ENCODE measurements at regions not wholly inside any gene's neighbourhood (a gene's known extent, or its start where the extent isn't known, plus 50 kb on each side); places are given as distances from the start of the nearest gene placed in this dataset.

DNA sequence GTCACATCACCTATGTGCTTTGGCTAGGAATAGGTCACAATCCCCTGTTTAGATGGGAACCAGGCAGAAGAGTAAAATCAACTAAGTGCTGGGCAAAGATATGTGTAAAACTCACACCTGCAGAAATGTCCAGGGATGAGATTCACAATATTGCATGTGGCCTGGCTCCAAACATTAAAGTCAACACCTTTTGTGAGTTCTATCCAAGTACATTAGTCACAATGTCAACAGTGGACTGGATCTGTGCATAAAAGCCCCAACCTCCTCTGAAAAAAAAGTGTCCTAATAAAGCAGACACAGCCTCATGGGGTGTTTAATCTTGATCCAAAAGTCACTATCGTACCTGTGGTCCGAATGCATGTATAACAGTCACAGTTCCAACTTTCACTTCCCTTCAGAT, 1990.3 kb downstream of the TP53TG3F start:
- peaks cover 26% of the 10 kb centered on the region; the same call in 1 of the 2 replicates for H3K9me3 ChIP-seq (ENCODE audit: insufficient read depth, low read length)

DNA sequence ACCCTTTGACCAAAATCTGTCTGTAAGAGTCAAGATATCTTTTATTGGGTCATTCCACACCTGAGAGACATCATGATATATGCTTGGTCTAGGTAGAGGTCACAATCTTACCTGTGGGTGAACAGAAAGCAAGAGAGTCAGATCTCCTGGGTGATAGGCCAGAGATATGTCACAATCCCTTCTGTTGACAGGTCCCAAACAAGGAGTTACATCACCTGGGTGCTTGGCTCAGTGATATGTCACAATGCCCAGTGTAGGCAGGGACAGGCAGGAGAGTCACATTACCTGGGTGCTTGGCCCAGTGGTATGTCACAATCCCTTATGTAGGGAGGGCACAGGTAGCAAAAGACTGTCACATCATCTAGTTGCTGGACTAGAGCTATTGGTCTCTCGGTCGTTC, 1991.2 kb downstream of the TP53TG3F start:
- Histone ChIP-seq H3K27ac (ENCODE audit: low read length) (no peak overlapping the region), H3K9ac (ENCODE audit: low read length) (no peak overlapping the region), H3K4me2 (ENCODE audit: low read length) (no peak overlapping the region), H3K9me3 (ENCODE audit: insufficient read depth, low read length) (peaks cover 22% of the 10 kb centered on the region; the same call in 1 of the 2 replicates), H4K20me1 (ENCODE audit: insufficient read depth, low read length) (no peaks in the 10 kb centered on the region), H3K4me3 (ENCODE audit: low read length) (no peak overlapping the region), H2AFZ (ENCODE audit: low read depth, low read length) (no peak overlapping the region), H3K4me1 (ENCODE audit: low read length) (no peaks in the 10 kb centered on the region), H3K79me2 (ENCODE audit: low read length) (no peaks in the 10 kb centered on the region), H3K36me3 (replicated peaks; ENCODE audit: low read depth, low read length) (no peaks in the 10 kb centered on the region), H3K27me3 (ENCODE audit: low read depth, low read length) (no peaks in the 10 kb centered on the region)
- TF ChIP-seq EZH2phosphoT487 (IDR thresholded peaks at IDR 0.05; ENCODE audit: low read depth): no peak
- TF ChIP-seq, protein P1, sequence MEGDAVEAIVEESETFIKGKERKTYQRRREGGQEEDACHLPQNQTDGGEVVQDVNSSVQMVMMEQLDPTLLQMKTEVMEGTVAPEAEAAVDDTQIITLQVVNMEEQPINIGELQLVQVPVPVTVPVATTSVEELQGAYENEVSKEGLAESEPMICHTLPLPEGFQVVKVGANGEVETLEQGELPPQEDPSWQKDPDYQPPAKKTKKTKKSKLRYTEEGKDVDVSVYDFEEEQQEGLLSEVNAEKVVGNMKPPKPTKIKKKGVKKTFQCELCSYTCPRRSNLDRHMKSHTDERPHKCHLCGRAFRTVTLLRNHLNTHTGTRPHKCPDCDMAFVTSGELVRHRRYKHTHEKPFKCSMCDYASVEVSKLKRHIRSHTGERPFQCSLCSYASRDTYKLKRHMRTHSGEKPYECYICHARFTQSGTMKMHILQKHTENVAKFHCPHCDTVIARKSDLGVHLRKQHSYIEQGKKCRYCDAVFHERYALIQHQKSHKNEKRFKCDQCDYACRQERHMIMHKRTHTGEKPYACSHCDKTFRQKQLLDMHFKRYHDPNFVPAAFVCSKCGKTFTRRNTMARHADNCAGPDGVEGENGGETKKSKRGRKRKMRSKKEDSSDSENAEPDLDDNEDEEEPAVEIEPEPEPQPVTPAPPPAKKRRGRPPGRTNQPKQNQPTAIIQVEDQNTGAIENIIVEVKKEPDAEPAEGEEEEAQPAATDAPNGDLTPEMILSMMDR (IDR thresholded peaks at IDR 0.05; ENCODE audit: low read depth, low read length): no peak

More for the DNA sequence above, 1990.3 kb downstream of the TP53TG3F start:
- no peak overlapping the region for H2AFZ ChIP-seq (ENCODE audit: low read depth, low read length)
- H3K4me1 ChIP-seq (ENCODE audit: low read length): no peaks in the 10 kb centered on the region
- no peaks in the 10 kb centered on the region for H3K27me3 ChIP-seq (ENCODE audit: low read depth, low read length)
- H3K4me3 ChIP-seq (ENCODE audit: low read length): no peak overlapping the region
- no peak for TF ChIP-seq EZH2phosphoT487 (IDR thresholded peaks at IDR 0.05; ENCODE audit: low read depth)
- TF ChIP-seq, protein P1 (IDR thresholded peaks at IDR 0.05; ENCODE audit: low read depth, low read length): no peak
- H4K20me1 ChIP-seq (ENCODE audit: insufficient read depth, low read length): no peaks in the 10 kb centered on the region
- H3K79me2 ChIP-seq (ENCODE audit: low read length): no peaks in the 10 kb centered on the region
- H3K36me3 ChIP-seq (replicated peaks; ENCODE audit: low read depth, low read length): no peaks in the 10 kb centered on the region
- H3K4me2 ChIP-seq (ENCODE audit: low read length): no peak overlapping the region
- no peak overlapping the region for H3K9ac ChIP-seq (ENCODE audit: low read length)
- no peak overlapping the region for H3K27ac ChIP-seq (ENCODE audit: low read length)

DNA sequence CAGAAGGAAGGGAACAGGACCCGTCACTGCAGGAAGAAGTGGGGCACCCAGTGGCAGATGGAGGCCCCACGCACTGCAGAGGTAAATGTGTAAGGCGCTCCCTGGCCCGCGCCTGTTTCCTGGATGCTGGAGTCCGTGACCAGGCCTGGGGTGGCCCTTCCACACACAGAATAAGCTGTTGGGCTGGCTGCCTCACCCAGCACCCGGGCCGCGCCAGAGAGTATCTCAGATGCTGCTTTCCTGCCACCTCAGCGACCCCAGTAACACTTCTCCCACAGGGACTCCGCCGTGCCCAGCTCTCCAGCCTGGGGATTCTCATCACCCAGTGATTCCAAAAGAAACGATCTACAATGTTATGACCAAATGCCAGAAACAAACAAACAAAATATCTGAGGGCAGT, 1993.1 kb downstream of the TP53TG3F start:
- Histone ChIP-seq H3K27me3 (ENCODE audit: low read depth, low read length) (no peaks in the 10 kb centered on the region), H3K79me2 (ENCODE audit: low read length) (no peaks in the 10 kb centered on the region), H3K4me3 (ENCODE audit: low read length) (no peak overlapping the region), H2AFZ (ENCODE audit: low read depth, low read length) (no peak overlapping the region), H3K9me3 (ENCODE audit: insufficient read depth, low read length) (peaks cover 11% of the 10 kb centered on the region; the same call in 1 of the 2 replicates), H4K20me1 (ENCODE audit: insufficient read depth, low read length) (no peaks in the 10 kb centered on the region), H3K4me1 (ENCODE audit: low read length) (no peaks in the 10 kb centered on the region), H3K4me2 (ENCODE audit: low read length) (no peak overlapping the region), H3K27ac (ENCODE audit: low read length) (no peak overlapping the region), H3K36me3 (replicated peaks; ENCODE audit: low read depth, low read length) (no peaks in the 10 kb centered on the region), H3K9ac (ENCODE audit: low read length) (no peak overlapping the region)
- TF ChIP-seq EZH2phosphoT487 (IDR thresholded peaks at IDR 0.05; ENCODE audit: low read depth): no peak
- TF ChIP-seq, protein P1 (IDR thresholded peaks at IDR 0.05; ENCODE audit: low read depth, low read length): no peak

- H3K27ac ChIP-seq (ENCODE audit: low read length): no peak overlapping the region
- H3K9ac ChIP-seq (ENCODE audit: low read length): no peak overlapping the region
- H3K9me3 ChIP-seq (ENCODE audit: insufficient read depth, low read length): 0 out of 2 replicates have a peak, but pooled peaks cover 5% of the 10 kb centered on the region
- no peaks in the 10 kb centered on the region for H3K79me2 ChIP-seq (ENCODE audit: low read length)
- no peaks in the 10 kb centered on the region for H4K20me1 ChIP-seq (ENCODE audit: insufficient read depth, low read length)
- H3K27me3 ChIP-seq (ENCODE audit: low read depth, low read length): no peaks in the 10 kb centered on the region
- no peak overlapping the region for H3K4me2 ChIP-seq (ENCODE audit: low read length)
- TF ChIP-seq, protein P1 (IDR thresholded peaks at IDR 0.05; ENCODE audit: low read depth, low read length): no peak
- no peak for TF ChIP-seq EZH2phosphoT487 (IDR thresholded peaks at IDR 0.05; ENCODE audit: low read depth)
- no peaks in the 10 kb centered on the region for H3K4me1 ChIP-seq (ENCODE audit: low read length)
- no peak overlapping the region for H2AFZ ChIP-seq (ENCODE audit: low read depth, low read length)
- H3K36me3 ChIP-seq (replicated peaks; ENCODE audit: low read depth, low read length): no peaks in the 10 kb centered on the region
- H3K4me3 ChIP-seq (ENCODE audit: low read length): no peak overlapping the region
These were observed 2003.9 kb downstream of the TP53TG3F start for GRCh38 chr16:35463358-35463757.

All from OCI-LY3 (cell line).